Nephron (organoid): ENCODE measurements at regions not wholly inside any gene's neighbourhood (a gene's known extent, or its start where the extent isn't known, plus 50 kb on each side); places are given as distances from the start of the nearest gene placed in this dataset.

Experiments used
- H3K27ac Mint-ChIP-seq, 3 experiments: 2 replicates each; pipeline ENCODE4 v1.8.0; 2020; ENCODE audit warnings: mixed read lengths in 3 of 3, mild to moderate bottlenecking in 2 of 3, moderate library complexity in 1 of 3
- H3K27me3 Mint-ChIP-seq: 2 replicates; pipeline ENCODE4 v1.8.0; 2021; ENCODE audit warnings: low read depth, mild to moderate bottlenecking, moderate library complexity, mixed read lengths
- H3K36me3 Mint-ChIP-seq: 2 replicates; pipeline ENCODE4 v1.8.0; 2020; ENCODE audit warnings: low read depth, mixed read lengths
- H3K4me1 Mint-ChIP-seq: 2 replicates; pipeline ENCODE4 v1.8.0; 2020; ENCODE audit warnings: mixed read lengths
- H3K4me3 Mint-ChIP-seq, 3 experiments: 2 replicates each; pipeline ENCODE4 v1.8.0; 2020; ENCODE audit warnings: mild to moderate bottlenecking in 3 of 3, mixed read lengths in 3 of 3, moderate library complexity in 2 of 3
- H3K9me3 Mint-ChIP-seq: 2 replicates; pipeline ENCODE4 v1.8.0; 2020; ENCODE audit warnings: mixed read lengths
- TF ChIP-seq, protein P1 (sequence below), 3 experiments: fragments of 200-600 bp; sonication (generic); IDR thresholded peaks; one replicate each; pipeline ENCODE4 v1.5.0; 2021; ENCODE audit warnings: antibody characterized with exemption in 3 of 3; ENCODE audit not compliant: unreplicated experiment in 3 of 3

DNA sequence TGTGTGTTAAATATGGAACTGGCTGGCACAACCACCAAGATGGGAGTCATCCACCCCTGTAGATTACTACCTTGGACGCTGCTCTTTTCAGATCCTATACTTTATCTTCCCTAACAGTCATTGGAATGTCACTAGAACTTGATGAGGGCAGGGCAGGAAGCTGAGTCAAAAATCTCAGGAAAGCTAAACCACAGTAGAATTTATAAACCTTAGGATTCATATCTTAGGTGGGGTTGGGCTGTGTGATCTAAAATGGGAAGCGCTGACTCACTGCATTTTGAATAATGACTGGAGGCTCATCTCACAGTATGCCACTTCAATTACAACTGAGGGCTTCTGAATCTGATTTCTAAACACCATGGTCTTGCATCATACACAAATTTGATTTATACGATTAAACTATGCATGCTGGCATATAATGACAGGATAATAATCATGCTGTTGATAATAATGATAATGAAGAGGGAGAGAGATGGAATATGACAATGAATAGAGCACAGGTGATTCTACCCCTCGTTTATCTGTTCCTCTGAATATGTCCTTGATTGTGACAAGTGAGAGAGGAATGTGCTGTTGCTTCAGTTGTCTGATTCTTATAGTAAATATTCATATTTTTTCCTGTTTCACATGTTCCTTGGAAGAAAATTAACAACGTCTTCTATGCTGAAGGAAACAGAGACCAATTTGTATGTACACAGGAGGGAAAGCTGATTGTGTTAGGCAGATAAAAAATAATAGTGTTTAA, 270.3 kb upstream of the HS3ST1 start:
- H3K27ac Mint-ChIP-seq, result no peak overlapping the region
- peaks cover 8% of the 10 kb centered on the region for H3K9me3 Mint-ChIP-seq
- no peak overlapping the region for H3K4me3 Mint-ChIP-seq
- no peaks in the 10 kb centered on the region for H3K36me3 Mint-ChIP-seq
- no peaks in the 10 kb centered on the region for H3K27me3 Mint-ChIP-seq
- no peaks in the 10 kb centered on the region for H3K4me1 Mint-ChIP-seq
- TF ChIP-seq, protein P1, sequence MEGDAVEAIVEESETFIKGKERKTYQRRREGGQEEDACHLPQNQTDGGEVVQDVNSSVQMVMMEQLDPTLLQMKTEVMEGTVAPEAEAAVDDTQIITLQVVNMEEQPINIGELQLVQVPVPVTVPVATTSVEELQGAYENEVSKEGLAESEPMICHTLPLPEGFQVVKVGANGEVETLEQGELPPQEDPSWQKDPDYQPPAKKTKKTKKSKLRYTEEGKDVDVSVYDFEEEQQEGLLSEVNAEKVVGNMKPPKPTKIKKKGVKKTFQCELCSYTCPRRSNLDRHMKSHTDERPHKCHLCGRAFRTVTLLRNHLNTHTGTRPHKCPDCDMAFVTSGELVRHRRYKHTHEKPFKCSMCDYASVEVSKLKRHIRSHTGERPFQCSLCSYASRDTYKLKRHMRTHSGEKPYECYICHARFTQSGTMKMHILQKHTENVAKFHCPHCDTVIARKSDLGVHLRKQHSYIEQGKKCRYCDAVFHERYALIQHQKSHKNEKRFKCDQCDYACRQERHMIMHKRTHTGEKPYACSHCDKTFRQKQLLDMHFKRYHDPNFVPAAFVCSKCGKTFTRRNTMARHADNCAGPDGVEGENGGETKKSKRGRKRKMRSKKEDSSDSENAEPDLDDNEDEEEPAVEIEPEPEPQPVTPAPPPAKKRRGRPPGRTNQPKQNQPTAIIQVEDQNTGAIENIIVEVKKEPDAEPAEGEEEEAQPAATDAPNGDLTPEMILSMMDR (IDR thresholded peaks at IDR 0.05; ENCODE audit: unreplicated experiment in 3 of 3), result no peak

DNA sequence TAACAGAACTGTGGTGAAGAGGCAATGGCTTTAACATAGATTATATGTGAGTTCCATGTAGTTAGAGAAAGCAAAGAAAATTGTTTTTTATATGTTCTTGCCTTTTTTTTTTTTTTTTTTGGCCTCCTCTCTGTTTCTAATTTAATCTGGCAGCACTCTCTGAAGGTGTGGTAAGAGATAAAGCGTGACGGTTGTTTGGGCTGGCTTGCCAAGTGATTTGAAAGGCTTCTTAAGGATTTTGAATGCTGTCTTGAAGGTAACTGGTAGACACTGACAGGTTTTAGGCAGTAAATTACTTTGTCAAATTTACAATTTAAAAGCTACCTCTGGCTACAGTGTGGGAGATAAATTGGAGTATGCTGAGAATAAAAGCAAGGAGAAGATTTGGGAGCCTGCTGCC, 269.3 kb upstream of the HS3ST1 start:
- TF ChIP-seq, protein P1 (IDR thresholded peaks at IDR 0.05; ENCODE audit: unreplicated experiment in 3 of 3), result no peak
- Mint-ChIP-seq H3K4me1 (no peaks in the 10 kb centered on the region), H3K27ac (no peak overlapping the region), H3K4me3 (no peak overlapping the region), H3K9me3 (peaks cover 15% of the 10 kb centered on the region), H3K27me3 (no peaks in the 10 kb centered on the region), H3K36me3 (peaks cover 7% of the 10 kb centered on the region)

DNA sequence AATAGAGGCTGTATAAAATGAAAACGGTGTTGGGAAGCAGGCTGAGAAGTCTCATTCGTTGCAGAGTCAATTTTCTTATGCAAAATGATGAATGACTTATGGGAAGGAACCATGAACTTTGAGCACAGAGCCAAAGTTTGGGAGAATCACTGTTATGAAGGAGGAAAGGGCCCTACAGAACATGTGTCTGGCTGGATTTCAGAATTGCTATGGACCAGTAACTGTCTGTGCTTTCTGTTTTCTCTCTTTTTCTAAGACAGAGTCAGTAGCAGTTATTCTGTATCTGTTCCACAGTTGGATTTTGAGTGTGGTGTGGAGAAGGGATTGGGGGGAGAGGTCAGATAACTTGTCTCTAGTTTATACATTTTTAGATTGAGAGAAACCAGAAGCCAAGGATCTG, 265.0 kb upstream of the HS3ST1 start:
- peaks cover 24% of the 10 kb centered on the region for H3K9me3 Mint-ChIP-seq
- H3K27ac Mint-ChIP-seq, result no peak overlapping the region
- H3K4me3 Mint-ChIP-seq, result no peak overlapping the region
- H3K36me3 Mint-ChIP-seq, result peaks cover 11% of the 10 kb centered on the region
- H3K4me1 Mint-ChIP-seq, result no peaks in the 10 kb centered on the region
- no peaks in the 10 kb centered on the region for H3K27me3 Mint-ChIP-seq
- TF ChIP-seq, protein P1 (IDR thresholded peaks at IDR 0.05; ENCODE audit: unreplicated experiment in 3 of 3), result no peak

DNA sequence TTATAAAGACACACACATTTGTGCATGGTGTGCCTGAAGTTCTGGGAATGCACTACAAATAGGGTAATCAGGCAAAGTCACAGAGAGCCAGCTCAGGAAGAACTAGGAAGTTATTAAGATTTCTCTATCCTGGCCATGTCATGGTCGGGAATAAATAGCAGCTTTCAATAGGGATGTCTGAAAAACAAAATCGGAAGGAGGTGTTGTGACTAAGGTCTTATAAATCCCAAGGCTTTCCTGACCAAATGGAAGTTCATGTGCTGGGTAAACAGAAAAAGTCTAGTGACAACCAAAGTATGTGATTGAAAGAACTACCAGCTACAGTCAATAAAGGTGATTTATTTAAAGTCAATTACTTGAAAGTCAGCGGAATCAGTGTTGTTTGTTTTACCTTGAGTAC, 262.5 kb upstream of the HS3ST1 start:
- no peak overlapping the region for H3K4me3 Mint-ChIP-seq
- H3K27ac Mint-ChIP-seq, result no peak overlapping the region
- H3K4me1 Mint-ChIP-seq, result no peaks in the 10 kb centered on the region
- H3K36me3 Mint-ChIP-seq, result peaks cover 11% of the 10 kb centered on the region
- H3K9me3 Mint-ChIP-seq, result peaks cover 20% of the 10 kb centered on the region
- TF ChIP-seq, protein P1 (IDR thresholded peaks at IDR 0.05; ENCODE audit: unreplicated experiment in 3 of 3), result no peak
- no peaks in the 10 kb centered on the region for H3K27me3 Mint-ChIP-seq

DNA sequence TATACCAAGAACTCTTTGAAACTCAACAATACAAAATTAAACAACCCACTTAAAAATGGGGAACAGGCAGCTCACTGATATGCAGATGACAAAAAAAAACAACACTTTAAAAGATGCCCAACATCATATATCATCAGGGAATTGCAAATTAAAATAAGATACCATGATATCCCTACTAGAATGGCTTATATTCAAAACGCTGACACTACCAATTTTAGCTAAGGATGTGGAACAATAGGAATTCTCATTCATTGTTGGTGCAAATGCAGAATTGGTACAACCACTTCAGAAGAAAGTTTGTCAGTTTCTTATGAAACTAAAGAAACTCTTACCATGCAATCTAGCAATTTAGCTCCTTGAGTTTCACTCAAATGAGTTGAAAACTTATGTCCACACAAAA, 259.0 kb upstream of the HS3ST1 start:
- Mint-ChIP-seq H3K4me3 (no peak overlapping the region), H3K36me3 (peaks cover 2% of the 10 kb centered on the region), H3K4me1 (no peaks in the 10 kb centered on the region), H3K9me3 (peaks cover 5% of the 10 kb centered on the region), H3K27me3 (no peaks in the 10 kb centered on the region), H3K27ac (no peak overlapping the region)
- TF ChIP-seq, protein P1 (IDR thresholded peaks at IDR 0.05; ENCODE audit: unreplicated experiment in 3 of 3), result no peak

DNA sequence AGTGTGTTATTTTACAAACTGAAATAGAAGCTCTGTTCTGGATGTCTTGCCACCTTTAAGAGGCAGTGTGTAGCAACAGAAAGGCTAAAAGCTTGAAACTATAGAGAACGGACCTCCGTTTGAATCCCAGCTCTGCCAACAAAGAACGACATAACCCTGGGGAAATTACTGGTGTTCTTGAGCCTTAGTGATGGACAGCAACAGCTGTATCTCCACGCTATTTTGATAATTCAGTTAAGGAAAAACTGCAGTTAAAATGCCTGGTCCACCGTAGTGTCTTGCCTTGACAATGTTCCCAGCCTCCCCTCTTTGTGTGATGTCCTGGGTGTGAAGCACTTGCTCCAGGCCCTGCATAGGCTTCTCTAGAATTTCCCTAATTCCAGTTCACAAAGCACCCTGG, 256.8 kb upstream of the HS3ST1 start:
- H3K27me3 Mint-ChIP-seq, result no peaks in the 10 kb centered on the region
- no peaks in the 10 kb centered on the region for H3K4me1 Mint-ChIP-seq
- no peak overlapping the region for H3K27ac Mint-ChIP-seq
- H3K4me3 Mint-ChIP-seq, result no peak overlapping the region
- H3K36me3 Mint-ChIP-seq, result no peaks in the 10 kb centered on the region
- TF ChIP-seq, protein P1 (IDR thresholded peaks at IDR 0.05; ENCODE audit: unreplicated experiment in 3 of 3), result no peak
- H3K9me3 Mint-ChIP-seq, result no peaks in the 10 kb centered on the region
